ENCODE measurements at regions not wholly inside any gene's neighbourhood (a gene's known extent, or its start where the extent isn't known, plus 50 kb on each side); places are given as distances from the start of the nearest gene placed in this dataset.

- no peak for DNase-seq (ENCODE audit: low read depth)
These were observed 645.2 kb downstream of the VRK1 start for GRCh38 chr14:97442363-97442762.

GRCh38 chr14:97443412-97443811, 646.2 kb downstream of the VRK1 start:
- DNase-seq (ENCODE audit: low read depth) = no peak

GRCh38 chr14:97444248-97444647, 647.1 kb downstream of the VRK1 start:
- DNase-seq (ENCODE audit: low read depth) = no peak

GRCh38 chr14:97445367-97445766, 648.2 kb downstream of the VRK1 start:
- DNase-seq (ENCODE audit: low read depth) = no peak

- DNase-seq (ENCODE audit: low read depth) = no peak
These were observed 648.9 kb downstream of the VRK1 start for GRCh38 chr14:97446087-97446486.

GRCh38 chr14:97452314-97452713, 655.1 kb downstream of the VRK1 start:
- no peak for DNase-seq (ENCODE audit: low read depth)

GRCh38 chr14:97453991-97454390, 656.8 kb downstream of the VRK1 start:
- no peak for DNase-seq (ENCODE audit: low read depth)

GRCh38 chr14:97456462-97456861, 659.3 kb downstream of the VRK1 start:
- DNase-seq (ENCODE audit: low read depth) = no peak

GRCh38 chr14:97456958-97457357, 659.8 kb downstream of the VRK1 start:
- no peak for DNase-seq (ENCODE audit: low read depth)

- DNase-seq (ENCODE audit: low read depth) = no peak
These were observed 660.4 kb downstream of the VRK1 start for GRCh38 chr14:97457575-97458085.

- DNase-seq (ENCODE audit: low read depth) = no peak
These were observed 661.1 kb downstream of the VRK1 start for GRCh38 chr14:97458255-97458654.

- DNase-seq (ENCODE audit: low read depth) = no peak
These were observed 661.7 kb downstream of the VRK1 start for GRCh38 chr14:97458661-97459579.

GRCh38 chr14:97462081-97462480, 664.9 kb downstream of the VRK1 start:
- no peak for DNase-seq (ENCODE audit: low read depth)

- DNase-seq (ENCODE audit: low read depth) = no peak
These were observed 671.0 kb downstream of the VRK1 start for GRCh38 chr14:97468220-97468619.

- DNase-seq (ENCODE audit: low read depth) = no peak
These were observed 680.2 kb downstream of the VRK1 start for GRCh38 chr14:97477353-97477752.

GRCh38 chr14:97485201-97485600, 688.0 kb downstream of the VRK1 start:
- no peak for DNase-seq (ENCODE audit: low read depth)

- DNase-seq (ENCODE audit: low read depth) = no peak
These were observed 689.5 kb downstream of the VRK1 start for GRCh38 chr14:97486601-97487120.

GRCh38 chr14:97489750-97490149, 692.6 kb downstream of the VRK1 start:
- no peak for DNase-seq (ENCODE audit: low read depth)

GRCh38 chr14:97490521-97491070, 693.4 kb downstream of the VRK1 start:
- no peak for DNase-seq (ENCODE audit: low read depth)

- no peak for DNase-seq (ENCODE audit: low read depth)
These were observed 694.5 kb downstream of the VRK1 start for GRCh38 chr14:97491697-97492096.

GRCh38 chr14:97499790-97500481, 702.8 kb downstream of the VRK1 start:
- no peak for DNase-seq (ENCODE audit: low read depth)

GRCh38 chr14:97506626-97507025, 709.4 kb downstream of the VRK1 start:
- no peak for DNase-seq (ENCODE audit: low read depth)
